ENCODE measurements at regions not wholly inside any gene's neighbourhood (a gene's known extent, or its start where the extent isn't known, plus 50 kb on each side); places are given as distances from the start of the nearest gene placed in this dataset.

GRCh38 chr3:177307391-177307790 is 110.1 kb upstream of the TBL1XR1 start:
- TF ChIP-seq POLR2A (IDR thresholded peaks at IDR 0.05) (no peak), CTCF (IDR thresholded peaks at IDR 0.05 in 4 of 5, conservative IDR thresholded peaks at IDR 0.05 in 1 of 5) (no peak)
- H3K27me3 ChIP-seq = no peaks in the 10 kb centered on the region
- H3K4me3 ChIP-seq = no peak overlapping the region
- intact Hi-C loops (cut with DNase I; ENCODE audit: low total_unique reads) (no loop called here), in situ Hi-C loops (cut with MboI; ENCODE audit: low sequenced_read_pairs in 4 of 4) (no loop called here)
- H3K4me1 ChIP-seq = no peaks in the 10 kb centered on the region
- no peaks in the 10 kb centered on the region for H3K9me3 ChIP-seq
- no peak overlapping the region for H3K27ac ChIP-seq
- no peak for ATAC-seq
- no peaks in the 10 kb centered on the region for H3K36me3 ChIP-seq
- DNase-seq = no peak

- no peaks in the 10 kb centered on the region for H3K9me3 ChIP-seq
- no peak for DNase-seq
- in situ Hi-C loops (cut with MboI; ENCODE audit: low sequenced_read_pairs in 4 of 4) (no loop called here), intact Hi-C loops (cut with DNase I; ENCODE audit: low total_unique reads) (no loop called here)
- H3K36me3 ChIP-seq = no peaks in the 10 kb centered on the region
- no peak for ATAC-seq
- TF ChIP-seq POLR2A (IDR thresholded peaks at IDR 0.05) (no peak), CTCF (IDR thresholded peaks at IDR 0.05 in 4 of 5, conservative IDR thresholded peaks at IDR 0.05 in 1 of 5) (no peak)
- H3K27me3 ChIP-seq = no peaks in the 10 kb centered on the region
- H3K27ac ChIP-seq = no peak overlapping the region
- no peak overlapping the region for H3K4me3 ChIP-seq
- no peaks in the 10 kb centered on the region for H3K4me1 ChIP-seq
Measured at GRCh38 chr3:177307826-177308225, 110.5 kb upstream of the TBL1XR1 start.

GRCh38 chr3:177308286-177308685 is 111.0 kb upstream of the TBL1XR1 start:
- no peaks in the 10 kb centered on the region for H3K9me3 ChIP-seq
- intact Hi-C loops (cut with DNase I; ENCODE audit: low total_unique reads) (no loop called here), in situ Hi-C loops (cut with MboI; ENCODE audit: low sequenced_read_pairs in 4 of 4) (no loop called here)
- TF ChIP-seq POLR2A (IDR thresholded peaks at IDR 0.05) (no peak), CTCF (IDR thresholded peaks at IDR 0.05 in 4 of 5, conservative IDR thresholded peaks at IDR 0.05 in 1 of 5) (no peak)
- H3K27ac ChIP-seq = no peak overlapping the region
- H3K36me3 ChIP-seq = no peaks in the 10 kb centered on the region
- DNase-seq (no peak), ATAC-seq (no peak)
- no peaks in the 10 kb centered on the region for H3K4me1 ChIP-seq
- no peak overlapping the region for H3K4me3 ChIP-seq
- no peaks in the 10 kb centered on the region for H3K27me3 ChIP-seq

GRCh38 chr3:177308911-177309310 is 111.6 kb upstream of the TBL1XR1 start:
- intact Hi-C loops (cut with DNase I; ENCODE audit: low total_unique reads) = no loop called here
- no peaks in the 10 kb centered on the region for H3K36me3 ChIP-seq
- no peak for DNase-seq
- H3K27me3 ChIP-seq = no peaks in the 10 kb centered on the region
- TF ChIP-seq CTCF (IDR thresholded peaks at IDR 0.05 in 4 of 5, conservative IDR thresholded peaks at IDR 0.05 in 1 of 5) = no peak
- TF ChIP-seq POLR2A (IDR thresholded peaks at IDR 0.05) = no peak
- H3K4me3 ChIP-seq = no peak overlapping the region
- H3K4me1 ChIP-seq = no peaks in the 10 kb centered on the region
- no peak overlapping the region for H3K27ac ChIP-seq
- in situ Hi-C loops (cut with MboI; ENCODE audit: low sequenced_read_pairs in 4 of 4) = no loop called here
- no peak for ATAC-seq
- no peaks in the 10 kb centered on the region for H3K9me3 ChIP-seq

- Histone ChIP-seq H3K9me3 (no peaks in the 10 kb centered on the region), H3K27me3 (no peaks in the 10 kb centered on the region), H3K36me3 (no peaks in the 10 kb centered on the region), H3K27ac (no peak overlapping the region), H3K4me3 (no peak overlapping the region), H3K4me1 (no peaks in the 10 kb centered on the region)
- intact Hi-C loops (cut with DNase I; ENCODE audit: low total_unique reads) (no loop called here), in situ Hi-C loops (cut with MboI; ENCODE audit: low sequenced_read_pairs in 4 of 4) (no loop called here)
- ATAC-seq = no peak
- DNase-seq = no peak
- TF ChIP-seq CTCF (IDR thresholded peaks at IDR 0.05 in 4 of 5, conservative IDR thresholded peaks at IDR 0.05 in 1 of 5) = no peak
- TF ChIP-seq POLR2A (IDR thresholded peaks at IDR 0.05) = no peak
Measured at GRCh38 chr3:177312491-177312890, 115.2 kb upstream of the TBL1XR1 start.
